ENCODE measurements at regions not wholly inside any gene's neighbourhood (a gene's known extent, or its start where the extent isn't known, plus 50 kb on each side); places are given as distances from the start of the nearest gene placed in this dataset.

GRCh38 chr5:142434322-142434612, 109.4 kb upstream of the SPRY4 start:
- DNase-seq (ENCODE audit: low read depth in 2 of 2) = no peak

- no peak for DNase-seq (ENCODE audit: low read depth in 2 of 2)
These were observed 108.9 kb upstream of the SPRY4 start for GRCh38 chr5:142433526-142434321.

- DNase-seq (ENCODE audit: low read depth in 2 of 2) = peak; percentile 19 to 21
These were observed 108.1 kb upstream of the SPRY4 start for GRCh38 chr5:142432961-142433360.

DNA sequence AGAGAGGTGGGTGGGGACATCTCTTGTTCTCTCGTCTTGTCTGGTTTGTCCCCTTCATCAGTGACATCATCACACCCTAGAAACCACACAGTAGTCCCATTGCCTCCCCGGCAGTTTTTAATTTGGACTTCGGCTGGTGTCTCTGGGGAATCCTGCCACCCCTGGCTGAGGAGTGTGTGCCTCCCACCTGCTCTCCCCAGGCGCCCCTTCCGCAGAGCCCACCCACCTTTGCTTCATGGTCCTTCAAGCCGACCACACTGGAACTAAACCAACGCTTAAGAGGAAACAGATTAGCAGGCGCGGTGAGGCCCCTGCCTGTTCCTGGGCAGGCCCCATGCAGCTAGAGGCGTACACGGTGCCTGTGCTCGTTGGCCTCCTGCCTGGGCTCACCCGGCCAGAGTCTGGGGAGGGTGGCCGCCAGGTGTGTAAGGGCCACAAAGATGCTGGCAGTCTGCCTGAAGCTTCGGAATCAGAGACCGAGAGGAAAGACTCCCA, 107.6 kb upstream of the SPRY4 start:
- DNase-seq (ENCODE audit: low read depth in 2 of 2) = no peak

DNA sequence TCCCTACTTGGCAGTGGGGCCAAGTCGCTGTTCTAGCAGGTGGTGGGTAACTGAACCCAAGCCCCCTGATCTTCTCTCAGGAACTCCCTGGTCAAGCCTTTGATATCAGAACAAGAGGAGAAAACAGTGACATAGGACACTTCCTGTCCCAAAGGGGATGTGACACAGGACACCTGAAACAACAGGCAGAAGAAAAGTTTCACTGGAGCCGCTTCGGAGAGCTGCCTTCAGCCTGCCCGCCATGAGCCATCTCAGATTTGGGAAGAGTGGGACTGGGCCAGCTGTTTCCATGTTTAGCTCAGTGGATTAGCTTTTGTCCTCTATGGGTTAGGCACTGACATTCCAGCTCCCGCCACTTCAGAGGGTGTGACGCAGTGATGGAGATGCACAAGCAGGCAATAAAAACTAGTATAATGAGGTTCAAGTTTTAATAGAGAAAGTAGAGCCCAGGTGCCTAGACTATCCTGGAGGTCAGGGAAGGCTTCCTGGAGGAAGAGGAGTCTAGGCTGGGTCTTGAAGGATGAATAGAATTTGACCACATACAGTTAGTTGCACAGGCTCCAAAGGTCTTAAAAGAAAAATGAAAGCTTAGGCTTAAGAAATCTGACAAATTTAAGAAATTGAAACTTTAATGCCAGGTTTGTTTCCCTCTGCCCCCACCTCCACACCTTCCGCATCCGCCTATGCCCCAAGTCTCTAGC, 104.1 kb upstream of the SPRY4 start:
- DNase-seq (ENCODE audit: low read depth in 2 of 2) = no peak

- DNase-seq (ENCODE audit: low read depth in 2 of 2) = no peak
These were observed 103.4 kb upstream of the SPRY4 start for GRCh38 chr5:142428036-142428772.

GRCh38 chr5:142427529-142427928, 102.7 kb upstream of the SPRY4 start:
- no peak for DNase-seq (ENCODE audit: low read depth in 2 of 2)

GRCh38 chr5:142427015-142427364, 102.2 kb upstream of the SPRY4 start:
- DNase-seq (ENCODE audit: low read depth in 2 of 2) = no peak

GRCh38 chr5:142426129-142427014, 101.6 kb upstream of the SPRY4 start:
- peak in 1 of 2 donors; percentile 20 for DNase-seq (ENCODE audit: low read depth in 2 of 2)

- no peak for DNase-seq (ENCODE audit: low read depth in 2 of 2)
These were observed 100.7 kb upstream of the SPRY4 start for GRCh38 chr5:142425286-142426065.

DNA sequence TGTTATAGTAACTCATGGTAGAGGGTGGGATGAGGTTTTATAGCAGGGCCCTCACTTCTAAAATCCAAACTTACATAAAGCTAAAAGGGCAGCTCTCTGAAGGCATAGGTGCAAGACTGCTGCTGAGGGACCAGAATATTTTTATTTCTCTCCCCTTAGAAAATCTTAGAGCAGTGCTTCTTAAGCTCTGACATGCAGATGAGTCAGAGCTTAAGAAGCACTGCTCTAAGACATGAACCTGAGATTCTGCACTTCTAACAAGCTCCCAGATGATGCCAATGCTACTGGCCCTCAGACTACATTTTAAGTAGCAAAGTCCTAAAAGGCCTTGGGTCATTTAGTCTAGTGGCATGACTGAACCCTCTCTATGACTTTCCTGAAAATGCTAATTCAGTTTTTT, 97.6 kb upstream of the SPRY4 start:
- no peak for DNase-seq (ENCODE audit: low read depth in 2 of 2)

GRCh38 chr5:142421621-142422397, 97.0 kb upstream of the SPRY4 start:
- DNase-seq (ENCODE audit: low read depth in 2 of 2) = no peak

- no peak for DNase-seq (ENCODE audit: low read depth in 2 of 2)
These were observed 96.4 kb upstream of the SPRY4 start for GRCh38 chr5:142421228-142421617.

DNA sequence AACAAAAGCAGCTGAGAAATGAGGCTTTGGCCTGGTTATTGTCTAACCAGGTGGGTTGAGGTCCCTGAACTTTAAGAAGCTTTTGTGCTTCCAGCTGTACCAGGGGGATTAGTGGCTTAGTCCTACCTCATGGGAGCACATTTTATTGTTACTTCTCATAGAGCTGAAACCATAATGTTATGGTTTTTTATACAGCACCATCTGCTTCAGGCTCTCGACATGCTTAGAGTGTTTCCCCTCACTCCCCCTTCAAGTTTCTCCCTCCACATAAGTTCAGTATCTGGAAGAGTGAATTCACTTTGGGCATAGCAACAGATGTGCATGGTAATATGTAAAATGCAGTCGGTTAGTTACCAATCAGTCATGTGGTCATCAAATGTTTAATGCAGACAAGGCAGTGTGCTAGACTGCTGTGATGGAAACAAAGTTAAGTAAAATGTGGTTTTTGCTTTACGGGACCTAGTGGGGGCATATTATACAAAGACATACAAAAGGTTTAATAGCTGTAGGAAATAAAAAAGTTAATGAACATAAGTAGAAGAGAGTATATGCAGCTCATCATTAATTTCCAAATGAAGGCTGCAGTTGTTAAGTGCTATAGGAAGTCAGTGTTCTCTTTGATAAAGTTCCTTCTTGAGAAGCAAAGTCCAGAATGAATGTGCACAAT, 95.9 kb upstream of the SPRY4 start:
- no peak for DNase-seq (ENCODE audit: low read depth in 2 of 2)

- no peak for DNase-seq (ENCODE audit: low read depth in 2 of 2)
These were observed 87.8 kb upstream of the SPRY4 start for GRCh38 chr5:142412581-142412980.

GRCh38 chr5:142411656-142412425, 87.0 kb upstream of the SPRY4 start:
- no peak for DNase-seq (ENCODE audit: low read depth in 2 of 2)

DNA sequence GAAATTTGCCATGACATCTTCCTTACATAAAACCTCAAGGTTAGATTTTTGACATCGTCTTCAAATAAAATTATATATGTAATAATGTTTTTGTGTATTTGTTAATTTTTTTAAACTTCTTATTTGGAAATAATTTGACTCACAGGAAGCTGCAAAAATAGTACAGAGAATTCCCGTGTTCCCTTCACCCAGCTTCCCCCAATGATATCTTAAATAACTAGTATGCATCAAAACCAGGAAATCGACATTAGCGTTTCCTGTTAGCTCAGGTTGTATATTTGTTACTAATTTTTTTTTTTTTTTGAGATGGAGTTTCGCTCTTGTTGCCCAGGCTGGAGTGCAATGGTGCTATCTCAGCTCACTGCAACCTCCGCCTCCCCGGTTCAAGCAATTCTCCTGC, 86.3 kb upstream of the SPRY4 start:
- DNase-seq (ENCODE audit: low read depth in 2 of 2) = no peak

DNA sequence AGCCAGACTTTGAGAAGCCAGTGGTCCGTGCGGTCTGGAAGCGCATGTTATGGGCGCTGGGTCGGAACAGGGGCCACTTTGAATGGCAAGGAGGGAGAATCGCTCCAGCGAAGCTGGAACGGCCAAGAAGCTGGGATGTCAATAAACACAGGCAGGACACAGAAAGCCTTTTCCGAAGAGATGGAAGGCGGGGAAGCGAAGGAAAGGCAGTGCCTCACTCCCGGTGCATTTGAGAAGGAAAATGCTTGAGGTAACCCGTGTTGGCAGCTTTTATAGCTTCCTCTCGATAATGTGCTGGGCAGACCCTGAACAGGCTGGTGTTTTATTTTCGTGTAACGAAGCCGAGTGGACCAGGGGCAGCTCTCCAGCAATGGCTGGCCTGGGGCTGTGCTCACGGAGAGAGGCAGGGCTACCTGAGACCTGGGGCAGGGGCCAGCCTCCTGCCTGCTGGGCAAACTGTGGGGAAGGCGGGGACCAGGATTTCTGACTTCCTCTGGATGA, 84.2 kb upstream of the SPRY4 start:
- DNase-seq (ENCODE audit: low read depth in 2 of 2) = no peak

- DNase-seq (ENCODE audit: low read depth in 2 of 2) = no peak
These were observed 83.7 kb upstream of the SPRY4 start for GRCh38 chr5:142408536-142408935.
